ENCODE measurements at regions not wholly inside any gene's neighbourhood (a gene's known extent, or its start where the extent isn't known, plus 50 kb on each side); places are given as distances from the start of the nearest gene placed in this dataset.

- H3K4me3 ChIP-seq (ENCODE audit: low read length) = no peak overlapping the region
- no peaks in the 10 kb centered on the region for H3K9me2 ChIP-seq (ENCODE audit: insufficient read depth, low read length)
- H3K79me2 ChIP-seq (replicated peaks; ENCODE audit: insufficient read depth, low read length) = no peaks in the 10 kb centered on the region
- H3K4me2 ChIP-seq (ENCODE audit: low read length) = no peak overlapping the region
- no peak overlapping the region for H3K9ac ChIP-seq (ENCODE audit: low read length)
- H3K27ac ChIP-seq (ENCODE audit: low read length) = no peak overlapping the region
- no peaks in the 10 kb centered on the region for H3K9me3 ChIP-seq (ENCODE audit: low read length)
- H2AFZ ChIP-seq (ENCODE audit: low read depth, low read length) = no peak overlapping the region
- H3K36me3 ChIP-seq (ENCODE audit: insufficient read depth, low read length) = no peaks in the 10 kb centered on the region
- H4K20me1 ChIP-seq (ENCODE audit: insufficient read depth) = no peaks in the 10 kb centered on the region
- no peaks in the 10 kb centered on the region for H3F3A ChIP-seq (ENCODE audit: insufficient read depth, low read length, poor library complexity, severe bottlenecking)
- TF ChIP-seq CTCF (IDR thresholded peaks at IDR 0.05; ENCODE audit: poor library complexity, severe bottlenecking) = no peak
- no peak for TF ChIP-seq EZH2 (IDR thresholded peaks at IDR 0.05; ENCODE audit: borderline replicate concordance, insufficient read depth, low read length, poor library complexity, severe bottlenecking)
- no peak for TF ChIP-seq SMC3 (conservative IDR thresholded peaks at IDR 0.05; ENCODE audit: poor library complexity)
- TF ChIP-seq EP300 (conservative IDR thresholded peaks at IDR 0.05; ENCODE audit: poor library complexity, severe bottlenecking) = no peak
- no peak for TF ChIP-seq POLR2AphosphoS5 (IDR thresholded peaks at IDR 0.05)
- TF ChIP-seq MXI1 (conservative IDR thresholded peaks at IDR 0.05; ENCODE audit: poor library complexity, severe bottlenecking) = no peak
- TF ChIP-seq REST (IDR thresholded peaks at IDR 0.05; ENCODE audit: borderline replicate concordance) = no peak
- TF ChIP-seq RAD21 (conservative IDR thresholded peaks at IDR 0.05) = no peak
- TF ChIP-seq TAF1 (IDR thresholded peaks at IDR 0.05; ENCODE audit: low read depth) = no peak
- H3K27me3 ChIP-seq (ENCODE audit: insufficient read depth, low read depth, low read length) = no peaks in the 10 kb centered on the region
Measured at GRCh38 chr14:87430214-87430613, 562.8 kb downstream of the GALC start.

DNA sequence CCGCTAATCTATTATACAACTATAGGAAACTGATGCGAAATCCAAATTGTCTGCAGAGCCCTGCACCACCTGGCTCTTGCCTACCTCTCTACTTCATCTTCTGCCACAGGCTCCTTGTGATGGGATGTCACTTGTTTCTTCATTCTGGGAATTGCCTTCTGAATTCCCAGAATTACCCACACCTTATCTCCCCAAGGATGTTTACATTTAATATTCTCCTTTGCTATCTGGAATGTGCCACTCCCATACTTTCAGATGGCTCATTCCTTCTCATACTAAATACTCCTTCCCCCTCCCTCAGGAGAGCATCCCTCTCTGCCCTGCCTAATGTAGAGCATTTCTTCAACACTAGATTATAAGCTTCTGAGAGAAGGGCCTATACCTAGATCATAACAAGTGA is 573.1 kb downstream of the GALC start:
- TF ChIP-seq REST (IDR thresholded peaks at IDR 0.05; ENCODE audit: borderline replicate concordance) = no peak
- TF ChIP-seq TAF1 (IDR thresholded peaks at IDR 0.05; ENCODE audit: low read depth) = no peak
- no peak for TF ChIP-seq POLR2AphosphoS5 (IDR thresholded peaks at IDR 0.05)
- no peaks in the 10 kb centered on the region for H3K36me3 ChIP-seq (ENCODE audit: insufficient read depth, low read length)
- H3K79me2 ChIP-seq (replicated peaks; ENCODE audit: insufficient read depth, low read length) = no peaks in the 10 kb centered on the region

More for the DNA sequence above, 573.1 kb downstream of the GALC start:
- Histone ChIP-seq H3F3A (ENCODE audit: insufficient read depth, low read length, poor library complexity, severe bottlenecking) (no peaks in the 10 kb centered on the region), H2AFZ (ENCODE audit: low read depth, low read length) (no peak overlapping the region), H3K27ac (ENCODE audit: low read length) (no peak overlapping the region), H3K9me3 (ENCODE audit: low read length) (no peaks in the 10 kb centered on the region), H4K20me1 (ENCODE audit: insufficient read depth) (no peaks in the 10 kb centered on the region), H3K9me2 (ENCODE audit: insufficient read depth, low read length) (no peaks in the 10 kb centered on the region), H3K4me3 (ENCODE audit: low read length) (no peak overlapping the region), H3K9ac (ENCODE audit: low read length) (no peak overlapping the region), H3K4me2 (ENCODE audit: low read length) (no peak overlapping the region), H3K27me3 (ENCODE audit: insufficient read depth, low read depth, low read length) (no peaks in the 10 kb centered on the region)
